ENCODE measurements at regions not wholly inside any gene's neighbourhood (a gene's known extent, or its start where the extent isn't known, plus 50 kb on each side); places are given as distances from the start of the nearest gene placed in this dataset.
"Not testable (repeated sequence)": the region's sequence is repeated elsewhere in the genome, so short reads cannot be mapped to it uniquely, and the experiment has no call there.

DNA sequence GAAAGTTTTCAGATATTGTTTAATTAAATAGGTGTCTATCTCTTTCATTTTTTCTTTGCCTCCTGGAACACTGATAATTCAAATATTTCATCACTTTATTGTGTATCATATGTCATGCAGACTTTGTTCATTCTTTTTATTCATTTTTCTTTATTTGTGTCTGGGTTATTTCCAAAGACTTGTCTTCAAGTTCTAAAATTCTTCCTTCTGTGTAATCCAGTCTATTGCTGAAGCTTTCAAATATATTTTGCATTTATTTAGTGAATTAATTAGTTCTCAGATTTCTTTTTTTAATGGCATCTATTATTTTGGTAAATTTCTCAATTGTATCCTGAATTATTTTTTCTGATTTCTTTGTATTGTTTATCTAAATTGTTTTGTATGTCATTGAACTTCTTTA lies 70.1 kb downstream of the ZNF330 start:
- no peak for DNase-seq (ENCODE audit: low spot score)

DNA sequence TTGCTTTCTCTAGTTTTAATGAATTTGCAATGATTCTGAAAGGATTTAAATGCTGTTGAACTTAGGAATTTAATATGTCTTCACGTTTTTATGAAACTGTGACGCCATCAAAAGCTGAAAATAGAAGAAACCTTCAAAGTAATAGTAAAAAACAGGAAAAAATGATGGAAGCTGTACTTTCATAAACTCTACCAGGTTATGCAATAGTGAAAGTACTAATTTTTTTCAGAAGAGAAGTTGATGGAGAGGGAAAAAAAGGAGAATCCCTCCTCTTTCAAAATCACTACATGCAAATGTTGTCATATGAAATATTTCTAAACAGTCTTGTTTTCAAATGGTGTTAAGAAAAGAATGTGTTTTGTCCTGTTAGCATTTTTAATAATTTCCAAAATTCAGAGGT lies 73.6 kb downstream of the ZNF330 start:
- DNase-seq (ENCODE audit: low spot score): no peak

DNA sequence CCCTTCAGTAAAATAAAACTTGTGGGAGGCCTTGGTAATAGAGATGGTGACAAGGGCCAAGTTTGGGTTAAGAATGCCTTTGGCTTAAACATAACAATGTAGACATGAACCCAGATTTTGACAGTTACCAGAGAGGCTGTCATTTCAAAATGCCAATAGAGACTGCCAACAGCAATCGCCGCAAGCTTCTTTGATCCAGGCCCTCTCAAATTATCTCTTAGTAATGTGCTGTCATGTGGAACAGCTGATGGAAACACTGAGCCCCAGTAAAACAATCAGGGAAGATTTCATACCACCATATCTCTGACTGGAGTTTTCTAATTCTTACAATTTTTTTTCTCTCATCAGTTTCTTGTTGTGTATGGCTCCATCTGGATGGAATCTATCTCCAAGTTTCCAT lies 80.5 kb downstream of the ZNF330 start:
- DNase-seq (ENCODE audit: low spot score): no peak

- no peak for DNase-seq (ENCODE audit: low spot score)
Measured at GRCh38 chr4:141302924-141303323, 82.2 kb downstream of the ZNF330 start.

DNA sequence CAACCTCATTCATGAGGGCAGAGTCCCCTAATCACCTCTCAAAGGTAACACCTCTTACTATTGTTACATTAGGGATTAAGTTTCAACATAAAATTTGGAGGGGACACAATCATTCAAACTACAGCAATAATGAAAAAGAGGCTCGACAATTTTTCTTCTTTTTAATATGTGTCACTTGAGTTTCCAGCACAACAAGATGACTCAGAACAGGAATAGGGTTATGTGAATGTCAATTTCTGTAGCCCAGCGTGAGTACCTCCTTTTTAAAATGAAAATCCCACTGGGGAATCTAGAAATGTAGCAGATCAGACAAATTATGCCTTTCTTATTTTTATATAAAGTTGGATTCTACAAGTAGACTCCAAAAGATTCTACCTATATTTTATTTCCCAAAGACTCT lies 83.7 kb downstream of the ZNF330 start:
- no peak for DNase-seq (ENCODE audit: low spot score)

DNA sequence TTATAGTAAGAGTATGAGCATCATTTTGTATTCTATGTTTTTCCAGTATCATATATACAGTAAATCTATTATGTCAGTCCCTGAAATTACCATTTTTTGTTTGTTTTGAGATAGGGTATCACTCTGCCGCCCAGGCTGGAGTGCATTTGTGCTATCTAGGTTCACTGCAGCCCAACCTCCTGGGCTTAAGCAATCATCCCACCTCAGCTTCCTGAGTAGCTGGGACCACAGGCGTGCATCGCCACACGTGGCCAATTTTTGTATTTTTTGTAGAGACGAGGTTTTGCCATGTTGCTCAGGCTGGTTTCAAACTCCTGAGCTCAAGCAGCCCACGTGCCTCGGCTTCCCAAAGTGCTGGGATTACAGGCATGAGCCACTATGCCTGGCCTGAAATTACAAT lies 85.6 kb downstream of the ZNF330 start:
- no peak for DNase-seq (ENCODE audit: low spot score)

GRCh38 chr4:141307241-141307689 lies 86.6 kb downstream of the ZNF330 start:
- peak; percentile 62 for DNase-seq (ENCODE audit: low spot score)

GRCh38 chr4:141309874-141310273 lies 89.2 kb downstream of the ZNF330 start:
- DNase-seq (ENCODE audit: low spot score): no peak

- no peak for DNase-seq (ENCODE audit: low spot score)
Measured at GRCh38 chr4:141311246-141312204, 90.8 kb downstream of the ZNF330 start.

DNA sequence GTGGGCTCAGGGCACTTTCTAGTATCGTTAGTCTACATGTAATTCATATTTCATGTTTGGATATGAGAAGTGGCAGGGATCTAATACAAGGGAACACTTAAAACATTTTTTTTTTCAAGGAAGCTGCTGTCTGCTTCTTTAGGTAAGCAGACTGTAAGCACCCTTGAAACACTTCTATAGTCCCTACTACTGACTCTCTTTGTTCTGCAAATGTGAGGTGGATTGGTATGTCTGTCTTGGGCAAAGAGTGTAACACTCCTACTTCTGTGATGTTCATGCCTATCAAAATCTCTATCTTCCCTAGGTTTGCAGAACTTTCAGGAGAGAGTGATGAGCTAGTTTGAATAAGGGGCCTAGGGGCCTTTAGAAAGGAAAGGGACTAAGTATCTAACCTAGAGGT lies 93.9 kb downstream of the ZNF330 start:
- DNase-seq (ENCODE audit: low spot score): no peak

- no peak for DNase-seq (ENCODE audit: low spot score)
Measured at GRCh38 chr4:141328560-141329173, 108.0 kb downstream of the ZNF330 start.

DNA sequence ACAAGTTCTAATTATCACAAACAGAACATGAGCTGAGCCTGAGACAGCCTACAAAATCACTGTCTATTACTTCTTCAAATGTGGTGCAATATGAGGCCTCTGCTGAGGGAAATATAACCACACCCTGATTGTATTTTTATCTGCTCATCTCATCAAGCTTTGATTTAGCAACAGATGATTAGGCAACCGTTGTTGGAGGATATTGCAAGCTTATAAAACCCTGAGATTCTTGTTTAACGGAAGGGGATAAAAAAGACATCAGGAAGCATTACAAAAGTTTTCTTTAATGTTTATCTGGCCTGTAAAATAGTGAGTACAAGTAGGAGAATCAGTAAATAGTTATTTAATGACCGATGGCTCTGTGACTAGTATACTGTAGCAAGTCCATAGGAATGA lies 108.5 kb downstream of the ZNF330 start:
- DNase-seq (ENCODE audit: low spot score): peak; percentile 39

DNA sequence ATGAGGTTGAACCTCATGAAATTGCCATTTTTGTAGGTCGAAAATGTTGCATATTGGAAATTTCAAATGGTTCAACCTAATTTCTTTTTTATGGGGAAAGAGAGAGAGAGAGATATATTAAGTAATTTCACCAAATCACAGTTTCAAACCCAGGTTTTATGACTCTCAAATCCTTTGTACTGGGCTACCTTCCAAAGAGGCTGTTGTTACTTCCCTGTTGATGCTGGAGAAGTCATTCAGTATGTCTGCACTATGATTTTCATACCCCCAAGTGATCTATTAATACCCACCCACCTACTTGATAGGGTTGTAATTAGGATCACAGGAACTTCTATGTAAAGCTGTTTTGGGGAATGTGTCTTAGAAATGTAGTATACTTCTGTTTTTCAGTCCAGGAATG lies 109.9 kb downstream of the ZNF330 start:
- no peak for DNase-seq (ENCODE audit: low spot score)

DNA sequence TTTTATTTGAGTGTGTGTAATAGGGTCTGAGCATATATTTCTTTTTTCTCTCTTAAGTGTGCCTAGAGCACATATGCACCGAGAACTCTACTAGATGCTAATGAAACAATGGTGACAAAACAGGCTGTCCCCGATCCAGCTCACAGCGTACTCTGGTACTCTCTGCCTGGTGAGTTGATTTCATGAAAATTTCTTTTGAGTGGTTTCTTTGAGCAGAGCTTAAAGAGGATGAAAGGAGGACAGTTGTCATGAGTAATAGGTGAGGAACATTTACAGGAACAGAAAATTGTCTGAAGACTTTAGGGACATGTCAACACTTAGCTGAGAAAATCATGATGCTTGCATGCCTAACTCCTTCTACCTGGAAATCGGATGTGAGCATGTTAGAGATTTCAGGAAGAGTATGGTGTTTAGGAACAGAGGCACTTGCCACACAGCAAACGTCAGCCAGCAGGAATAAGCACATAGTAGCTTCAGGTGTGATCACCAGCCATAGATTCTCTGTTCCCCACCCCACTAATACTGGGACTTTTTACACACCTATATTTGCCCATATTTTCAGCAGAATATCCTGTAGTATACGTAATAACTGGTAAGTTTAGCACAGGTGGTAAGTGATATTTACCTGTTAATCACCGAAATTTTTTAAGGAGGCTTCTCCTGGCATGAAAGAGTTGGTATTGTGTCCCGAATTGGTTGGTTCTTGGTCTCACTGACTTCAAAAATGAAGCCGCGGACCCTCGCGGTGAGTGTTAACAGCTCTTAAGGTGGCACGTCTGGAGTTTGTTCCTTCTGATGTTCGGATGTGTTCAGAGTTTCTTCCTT lies 111.1 kb downstream of the ZNF330 start:
- DNase-seq (ENCODE audit: low spot score): no peak

GRCh38 chr4:141332359-141333181 lies 111.9 kb downstream of the ZNF330 start:
- peak; percentile 84 for DNase-seq (ENCODE audit: low spot score)

- not testable (repeated sequence) for DNase-seq (ENCODE audit: low spot score)
Measured at GRCh38 chr4:141333456-141334230, 112.9 kb downstream of the ZNF330 start.

- DNase-seq (ENCODE audit: low spot score): no peak
Measured at GRCh38 chr4:141335166-141335565, 114.5 kb downstream of the ZNF330 start.

GRCh38 chr4:141338238-141338637 lies 117.5 kb downstream of the ZNF330 start:
- no peak for DNase-seq (ENCODE audit: low spot score)

- DNase-seq (ENCODE audit: low spot score): no peak
Measured at GRCh38 chr4:141339391-141339790, 118.7 kb downstream of the ZNF330 start.

GRCh38 chr4:141339966-141340365 lies 119.3 kb downstream of the ZNF330 start:
- DNase-seq (ENCODE audit: low spot score): no peak

All from HT-29 (cell line).